ENCODE measurements at regions not wholly inside any gene's neighbourhood (a gene's known extent, or its start where the extent isn't known, plus 50 kb on each side); places are given as distances from the start of the nearest gene placed in this dataset.

- H3K27me3 Mint-ChIP-seq: no peaks in the 10 kb centered on the region
- CTCF ChIA-PET: no interaction called here
- H3K36me3 Mint-ChIP-seq: no peaks in the 10 kb centered on the region
- no peak overlapping the region for H3K4me3 Mint-ChIP-seq
- H3K9me3 Mint-ChIP-seq: no peaks in the 10 kb centered on the region
- H3K27ac Mint-ChIP-seq: no peak overlapping the region
- no peaks in the 10 kb centered on the region for H3K4me1 Mint-ChIP-seq
- no peak for DNase-seq
These were observed 218.2 kb downstream of the SH3BP4 start for GRCh38 chr2:235170016-235170415.

- Mint-ChIP-seq H3K4me1 (no peaks in the 10 kb centered on the region), H3K27ac (no peak overlapping the region), H3K27me3 (no peaks in the 10 kb centered on the region), H3K4me3 (no peak overlapping the region), H3K9me3 (no peaks in the 10 kb centered on the region), H3K36me3 (no peaks in the 10 kb centered on the region)
- no peak for DNase-seq
- CTCF ChIA-PET: no interaction called here
These were observed 219.0 kb downstream of the SH3BP4 start for GRCh38 chr2:235170536-235171521.

GRCh38 chr2:235171550-235172031, 219.8 kb downstream of the SH3BP4 start:
- Mint-ChIP-seq H3K27me3 (no peaks in the 10 kb centered on the region), H3K4me1 (no peaks in the 10 kb centered on the region), H3K9me3 (no peaks in the 10 kb centered on the region), H3K27ac (no peak overlapping the region), H3K4me3 (no peak overlapping the region), H3K36me3 (no peaks in the 10 kb centered on the region)
- CTCF ChIA-PET: no interaction called here
- DNase-seq: no peak

GRCh38 chr2:235180642-235181041, 228.8 kb downstream of the SH3BP4 start:
- no peaks in the 10 kb centered on the region for H3K4me1 Mint-ChIP-seq
- DNase-seq: no peak
- H3K4me3 Mint-ChIP-seq: no peak overlapping the region
- no peak overlapping the region for H3K27ac Mint-ChIP-seq
- H3K36me3 Mint-ChIP-seq: no peaks in the 10 kb centered on the region
- H3K27me3 Mint-ChIP-seq: no peaks in the 10 kb centered on the region
- H3K9me3 Mint-ChIP-seq: no peaks in the 10 kb centered on the region
- CTCF ChIA-PET: no interaction called here

GRCh38 chr2:235183786-235184185, 232.0 kb downstream of the SH3BP4 start:
- H3K27me3 Mint-ChIP-seq: peaks cover 5% of the 10 kb centered on the region
- no peaks in the 10 kb centered on the region for H3K36me3 Mint-ChIP-seq
- no peaks in the 10 kb centered on the region for H3K9me3 Mint-ChIP-seq
- H3K4me1 Mint-ChIP-seq: no peaks in the 10 kb centered on the region
- no peak for DNase-seq
- no peak overlapping the region for H3K27ac Mint-ChIP-seq
- H3K4me3 Mint-ChIP-seq: no peak overlapping the region
- CTCF ChIA-PET: no interaction called here

- CTCF ChIA-PET: no interaction called here
- Mint-ChIP-seq H3K9me3 (no peaks in the 10 kb centered on the region), H3K4me3 (no peak overlapping the region), H3K36me3 (no peaks in the 10 kb centered on the region), H3K27ac (no peak overlapping the region), H3K4me1 (no peaks in the 10 kb centered on the region), H3K27me3 (peaks cover 10% of the 10 kb centered on the region)
- no peak for DNase-seq
These were observed 236.0 kb downstream of the SH3BP4 start for GRCh38 chr2:235187806-235188205.

GRCh38 chr2:235191486-235191885, 239.7 kb downstream of the SH3BP4 start:
- Mint-ChIP-seq H3K27me3 (peaks cover 10% of the 10 kb centered on the region), H3K4me3 (no peak overlapping the region), H3K27ac (no peak overlapping the region), H3K4me1 (no peaks in the 10 kb centered on the region), H3K36me3 (no peaks in the 10 kb centered on the region), H3K9me3 (no peaks in the 10 kb centered on the region)
- CTCF ChIA-PET: no interaction called here
- no peak for DNase-seq

- Mint-ChIP-seq H3K4me3 (no peak overlapping the region), H3K4me1 (no peaks in the 10 kb centered on the region), H3K27me3 (peaks cover 10% of the 10 kb centered on the region), H3K36me3 (no peaks in the 10 kb centered on the region), H3K27ac (no peak overlapping the region), H3K9me3 (no peaks in the 10 kb centered on the region)
- no peak for DNase-seq
- CTCF ChIA-PET: no interaction called here
These were observed 240.2 kb downstream of the SH3BP4 start for GRCh38 chr2:235191978-235192377.

- DNase-seq: no peak
- no peak overlapping the region for H3K4me3 Mint-ChIP-seq
- H3K9me3 Mint-ChIP-seq: no peaks in the 10 kb centered on the region
- peaks cover 4% of the 10 kb centered on the region for H3K27me3 Mint-ChIP-seq
- CTCF ChIA-PET: no interaction called here
- no peak overlapping the region for H3K27ac Mint-ChIP-seq
- H3K4me1 Mint-ChIP-seq: no peaks in the 10 kb centered on the region
- no peaks in the 10 kb centered on the region for H3K36me3 Mint-ChIP-seq
These were observed 242.5 kb downstream of the SH3BP4 start for GRCh38 chr2:235194351-235194750.

GRCh38 chr2:235194836-235195235, 243.0 kb downstream of the SH3BP4 start:
- Mint-ChIP-seq H3K27ac (no peak overlapping the region), H3K4me3 (no peak overlapping the region), H3K27me3 (peaks cover 4% of the 10 kb centered on the region), H3K9me3 (no peaks in the 10 kb centered on the region), H3K36me3 (no peaks in the 10 kb centered on the region), H3K4me1 (no peaks in the 10 kb centered on the region)
- CTCF ChIA-PET: no interaction called here
- DNase-seq: no peak

- no peak overlapping the region for H3K27ac Mint-ChIP-seq
- H3K27me3 Mint-ChIP-seq: peaks cover 4% of the 10 kb centered on the region
- CTCF ChIA-PET: no interaction called here
- H3K36me3 Mint-ChIP-seq: no peaks in the 10 kb centered on the region
- H3K4me3 Mint-ChIP-seq: no peak overlapping the region
- H3K4me1 Mint-ChIP-seq: no peaks in the 10 kb centered on the region
- H3K9me3 Mint-ChIP-seq: no peaks in the 10 kb centered on the region
- no peak for DNase-seq
These were observed 244.1 kb downstream of the SH3BP4 start for GRCh38 chr2:235195921-235196320.

GRCh38 chr2:235199128-235199527, 247.3 kb downstream of the SH3BP4 start:
- no peaks in the 10 kb centered on the region for H3K4me1 Mint-ChIP-seq

GRCh38 chr2:235200216-235200615, 248.4 kb downstream of the SH3BP4 start:
- H3K9me3 Mint-ChIP-seq: no peaks in the 10 kb centered on the region
- no peak for DNase-seq
- no peaks in the 10 kb centered on the region for H3K4me1 Mint-ChIP-seq
- CTCF ChIA-PET: no interaction called here
- H3K4me3 Mint-ChIP-seq: no peak overlapping the region
- H3K27me3 Mint-ChIP-seq: peaks cover 8% of the 10 kb centered on the region
- no peaks in the 10 kb centered on the region for H3K36me3 Mint-ChIP-seq
- H3K27ac Mint-ChIP-seq: no peak overlapping the region

More at GRCh38 chr2:235199128-235199527, 247.3 kb downstream of the SH3BP4 start:
- Mint-ChIP-seq H3K27me3 (peaks cover 8% of the 10 kb centered on the region), H3K9me3 (no peaks in the 10 kb centered on the region), H3K4me3 (no peak overlapping the region), H3K36me3 (no peaks in the 10 kb centered on the region), H3K27ac (no peak overlapping the region)
- CTCF ChIA-PET: no interaction called here
- no peak for DNase-seq

- no peak for DNase-seq
- Mint-ChIP-seq H3K27me3 (peaks cover 11% of the 10 kb centered on the region), H3K9me3 (no peaks in the 10 kb centered on the region), H3K4me3 (no peak overlapping the region), H3K4me1 (no peaks in the 10 kb centered on the region), H3K27ac (no peak overlapping the region), H3K36me3 (no peaks in the 10 kb centered on the region)
- CTCF ChIA-PET: no interaction called here
These were observed 249.9 kb downstream of the SH3BP4 start for GRCh38 chr2:235201756-235202155.

- Mint-ChIP-seq H3K9me3 (no peaks in the 10 kb centered on the region), H3K4me1 (no peaks in the 10 kb centered on the region), H3K4me3 (no peak overlapping the region), H3K27me3 (peaks cover 11% of the 10 kb centered on the region), H3K36me3 (no peaks in the 10 kb centered on the region), H3K27ac (no peak overlapping the region)
- CTCF ChIA-PET: no interaction called here
- DNase-seq: no peak
These were observed 253.1 kb downstream of the SH3BP4 start for GRCh38 chr2:235204948-235205347.

All from activated naive CD4-positive, alpha-beta T cell treated with anti-CD3 and anti-CD28 coated beads, Interleukin-2, amount 10 ng/mL, durations not matched to agents 7 days and 5 days (primary cell).